Sigmoid colon (tissue), 6 donors: ENCODE measurements at regions not wholly inside any gene's neighbourhood (a gene's known extent, or its start where the extent isn't known, plus 50 kb on each side); places are given as distances from the start of the nearest gene placed in this dataset.
"Not testable (repeated sequence)": the region's sequence is repeated elsewhere in the genome, so short reads cannot be mapped to it uniquely, and the experiment has no call there.

Experiments
- DNase-seq: peaks from one replicate; pipeline ENCODE4 v3.0.0-alpha.2; 2019
- H3K27ac ChIP-seq, 4 donors: fragments of 200-600 bp; sonication (generic); one replicate each; pipeline ENCODE4 v1.5.1; 2016 to 2019; ENCODE audit warnings: mild to moderate bottlenecking in 1 of 4
- H3K27me3 ChIP-seq, 3 donors: fragments of 200-600 bp; sonication (generic); one replicate each; pipeline ENCODE4 v1.5.1; 2019; ENCODE audit warnings: mild to moderate bottlenecking in 1 of 3
- H3K36me3 ChIP-seq, 4 donors: fragments of 200-600 bp; sonication (generic); one replicate each; pipeline ENCODE4 v1.5.1; 2016 to 2019
- H3K4me1 ChIP-seq, 4 donors: fragments of 200-600 bp; sonication (generic); one replicate each; pipeline ENCODE4 v1.5.1; 2017 to 2019
- H3K4me3 ChIP-seq, 4 donors: fragments of 200-600 bp; sonication (generic); one replicate each; pipeline ENCODE4 v1.5.1; 2017 to 2019; ENCODE audit warnings: mild to moderate bottlenecking in 2 of 4, moderate library complexity in 1 of 4
- H3K9me3 ChIP-seq, 4 donors: fragments of 200-600 bp in 3 of 4; sonication (generic) in 3 of 4; one replicate each; pipeline versions ENCODE4 v1.5.1 to v1.6.1; 2013 to 2019
- CTCF ChIP-seq, 4 experiments: fragments of 450-650 bp in 3 of 4; fragments of 200-600 bp in 1 of 4; IDR thresholded peaks; one replicate each; pipeline ENCODE4 v1.5.1; 2016 to 2019; ENCODE audit warnings: antibody characterized with exemption in 4 of 4, mild to moderate bottlenecking in 3 of 4, moderate library complexity in 2 of 4
- EP300 ChIP-seq, 4 donors: sonication (generic); formaldehyde crosslinking; IDR thresholded peaks; one replicate each; pipeline ENCODE4 v1.6.1; 2017; ENCODE audit warnings: antibody characterized with exemption in 4 of 4
- POLR2A ChIP-seq, 2 donors: fragments of 450-650 bp; IDR thresholded peaks; one replicate each; pipeline ENCODE4 v1.6.1; 2016; ENCODE audit warnings: antibody characterized with exemption in 2 of 2, mild to moderate bottlenecking in 2 of 2, moderate library complexity in 2 of 2
- POLR2AphosphoS5 ChIP-seq, 4 donors: sonication (generic); formaldehyde crosslinking; IDR thresholded peaks; one replicate each; pipeline ENCODE4 v1.6.1; 2017; ENCODE audit warnings: antibody characterized with exemption in 4 of 4
- WGBS, 2 donors: extraction: QIAGEN DNeasy Blood & Tissue Kit; methylation state at CpG; one replicate each; pipeline ENCODE4 v1.1.7; 2013; 5-methylcytosine and 5-hydroxymethylcytosine counted together
- intact Hi-C: fragments of 100-400 bp; cut with DNase I; formaldehyde crosslinking; loops from one replicate; pipeline ENCODE4 v1.15.1; 2023
- donor health status: healthy with polysubstance abuse.
- donor health status: healthy.

DNA sequence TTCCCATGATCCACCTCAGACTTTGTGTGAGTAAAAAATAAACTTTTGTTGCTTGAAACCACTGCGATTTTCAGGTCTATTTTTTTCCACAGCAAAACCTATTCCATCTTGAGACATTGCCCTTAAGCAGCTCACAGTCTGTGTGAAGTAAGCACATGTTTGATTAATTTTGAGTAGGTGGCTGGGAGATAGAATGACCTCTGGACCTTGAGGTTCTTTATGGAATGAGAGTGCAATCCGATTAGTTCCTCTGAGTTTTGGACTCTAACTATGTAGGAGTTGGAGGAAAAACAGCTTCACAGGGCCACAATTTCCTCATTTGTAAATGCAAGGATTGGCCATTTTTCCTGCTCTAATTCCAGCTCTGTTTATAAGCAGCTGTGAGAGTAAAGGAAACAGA is 234.1 kb upstream of the IGFBP7 start:
- H3K27me3 ChIP-seq, result no peaks in the 10 kb centered on the region
- no peak overlapping the region for H3K4me3 ChIP-seq
- H3K27ac ChIP-seq, result no peak overlapping the region
- no peaks in the 10 kb centered on the region for H3K9me3 ChIP-seq
- DNase-seq, result no peak
- TF ChIP-seq CTCF (IDR thresholded peaks at IDR 0.05) (no peak), POLR2A (IDR thresholded peaks at IDR 0.05) (no peak), EP300 (IDR thresholded peaks at IDR 0.05) (no peak), POLR2AphosphoS5 (IDR thresholded peaks at IDR 0.05) (no peak)
- H3K4me1 ChIP-seq, result no peaks in the 10 kb centered on the region
- WGBS, 2 donors, result 45 to 68% methylated on average over 2 of the region's 2 CpGs
- intact Hi-C loops, result no loop called here
- no peaks in the 10 kb centered on the region for H3K36me3 ChIP-seq

DNA sequence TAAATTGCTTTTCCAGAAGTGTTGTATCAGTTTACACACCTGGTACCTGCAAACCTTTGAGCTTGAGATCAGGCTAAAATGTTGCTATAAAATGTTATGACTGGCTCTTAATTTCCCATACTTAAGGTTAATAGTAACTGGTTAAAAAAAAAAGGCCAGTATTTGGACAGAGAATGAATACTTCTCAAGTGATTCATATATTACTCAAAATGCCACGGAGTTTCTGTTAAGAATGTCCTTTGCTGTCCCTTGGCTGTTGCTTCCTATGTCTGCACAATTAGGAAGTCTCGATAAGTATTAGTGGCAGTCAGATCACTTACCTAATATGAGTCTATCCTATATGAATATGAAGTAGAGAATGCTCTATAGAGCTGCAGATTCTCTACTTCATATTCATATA is 232.2 kb upstream of the IGFBP7 start:
- no peak for TF ChIP-seq POLR2A (IDR thresholded peaks at IDR 0.05)
- no peak for TF ChIP-seq EP300 (IDR thresholded peaks at IDR 0.05)
- no peak for TF ChIP-seq POLR2AphosphoS5 (IDR thresholded peaks at IDR 0.05)
- no peak for TF ChIP-seq CTCF (IDR thresholded peaks at IDR 0.05)
- intact Hi-C loops, result no loop called here
- H3K36me3 ChIP-seq, result no peaks in the 10 kb centered on the region
- no peak overlapping the region for H3K27ac ChIP-seq
- no peaks in the 10 kb centered on the region for H3K27me3 ChIP-seq
- H3K4me1 ChIP-seq, result no peaks in the 10 kb centered on the region
- H3K4me3 ChIP-seq, result no peak overlapping the region
- no peak for DNase-seq
- H3K9me3 ChIP-seq, result no peaks in the 10 kb centered on the region
- 41 to 71% methylated on average over 2 of the region's 2 CpGs for WGBS, 2 donors

DNA sequence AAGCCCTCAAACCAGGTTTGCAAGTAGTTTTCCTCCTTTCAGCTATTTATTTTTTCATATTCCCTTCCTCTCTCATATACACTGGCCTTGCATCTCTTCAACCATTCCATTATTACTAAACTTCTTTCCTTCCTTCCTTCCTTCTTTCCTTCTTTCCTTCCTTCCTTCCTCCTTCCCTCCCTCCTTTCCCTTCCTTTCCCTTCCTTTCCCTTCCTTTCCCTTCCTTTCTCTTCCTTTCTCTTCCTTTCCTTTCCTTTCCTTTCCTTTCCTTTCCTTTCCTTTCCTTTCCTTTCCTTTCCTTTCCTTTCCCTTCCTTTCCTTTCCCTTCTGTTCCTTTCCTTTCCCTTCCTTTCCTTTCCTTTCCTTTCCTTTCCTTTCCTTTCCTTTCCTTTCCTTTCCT is 228.7 kb upstream of the IGFBP7 start:
- H3K9me3 ChIP-seq, DNase-seq, H3K4me1 ChIP-seq, H3K36me3 ChIP-seq, H3K27ac ChIP-seq, H3K27me3 ChIP-seq, H3K4me3 ChIP-seq, intact Hi-C loops: not testable (repeated sequence)

- 65 to 82% methylated on average over 5 of the region's 5 CpGs for WGBS, 2 donors
- Histone ChIP-seq H3K4me1 (no peaks in the 10 kb centered on the region), H3K27me3 (no peaks in the 10 kb centered on the region), H3K36me3 (no peaks in the 10 kb centered on the region), H3K9me3 (no peaks in the 10 kb centered on the region), H3K4me3 (no peak overlapping the region), H3K27ac (no peak overlapping the region)
- no peak for DNase-seq
- intact Hi-C loops, result no loop called here
- no peak for TF ChIP-seq EP300 (IDR thresholded peaks at IDR 0.05)
- TF ChIP-seq CTCF (IDR thresholded peaks at IDR 0.05), result no peak
- TF ChIP-seq POLR2A (IDR thresholded peaks at IDR 0.05), result no peak
- TF ChIP-seq POLR2AphosphoS5 (IDR thresholded peaks at IDR 0.05), result no peak
These were observed 223.5 kb upstream of the IGFBP7 start for GRCh38 chr4:57333684-57334083.

DNA sequence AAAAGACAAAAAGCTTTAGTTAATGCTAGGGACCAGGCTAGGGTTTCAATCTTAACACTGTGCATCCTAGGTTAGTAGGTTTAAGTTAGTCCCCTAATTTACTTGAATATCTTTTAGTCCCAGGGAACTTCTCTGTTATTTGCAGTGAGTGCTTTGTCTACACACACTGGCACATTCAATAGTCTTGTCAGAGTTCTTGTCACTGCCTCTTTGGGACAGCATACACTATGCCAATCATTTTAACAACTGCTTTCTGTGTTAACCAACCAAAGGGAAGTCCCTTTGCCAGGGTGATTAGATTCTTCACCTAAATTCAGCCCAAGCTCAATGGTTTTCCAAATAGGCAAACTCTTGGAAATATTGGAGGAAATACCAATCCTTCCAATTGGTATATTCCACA is 221.8 kb upstream of the IGFBP7 start:
- intact Hi-C loops, result no loop called here
- TF ChIP-seq POLR2AphosphoS5 (IDR thresholded peaks at IDR 0.05) (no peak), CTCF (IDR thresholded peaks at IDR 0.05) (no peak), EP300 (IDR thresholded peaks at IDR 0.05) (no peak), POLR2A (IDR thresholded peaks at IDR 0.05) (no peak)
- H3K4me1 ChIP-seq, result no peaks in the 10 kb centered on the region
- no peaks in the 10 kb centered on the region for H3K36me3 ChIP-seq
- no peaks in the 10 kb centered on the region for H3K9me3 ChIP-seq
- no peak overlapping the region for H3K27ac ChIP-seq
- H3K27me3 ChIP-seq, result no peaks in the 10 kb centered on the region
- DNase-seq, result no peak
- no peak overlapping the region for H3K4me3 ChIP-seq
